GM12892 (cell line): ENCODE measurements at regions not wholly inside any gene's neighbourhood (a gene's known extent, or its start where the extent isn't known, plus 50 kb on each side); places are given as distances from the start of the nearest gene placed in this dataset.
"Not testable (repeated sequence)": the region's sequence is repeated elsewhere in the genome, so short reads cannot be mapped to it uniquely, and the experiment has no call there.

ENCODE experiments used
- DNase-seq: peaks from one replicate; pipeline ENCODE4 v3.0.0; 2011; ENCODE audit not compliant: insufficient read length
- FAIRE-seq: peaks from 2 replicates; lab custom pipeline; 2011; peaks lifted over from hg19 to GRCh38; lab: Jason Lieb, UNC
- POLR2A ChIP-seq: IDR thresholded peaks from 2 replicates; pipeline ENCODE4 v1.6.1; 2011; ENCODE audit warnings: low read depth, low read length, control low read depth
- POLR2AphosphoS5 ChIP-seq: IDR thresholded peaks from 2 replicates; pipeline ENCODE4 v1.6.1; 2011; ENCODE audit warnings: low read depth, low read length, control low read depth
- TAF1 ChIP-seq: IDR thresholded peaks from 2 replicates; pipeline ENCODE4 v1.6.1; 2011; ENCODE audit warnings: low read depth, mild to moderate bottlenecking, control low read depth, low read length, borderline replicate concordance

GRCh38 chr1:224061436-224061835 is 52.5 kb upstream of the FBXO28 start:
- FAIRE-seq (no peak), DNase-seq (no peak)
- TF ChIP-seq TAF1 (no peak), POLR2A (no peak), POLR2AphosphoS5 (no peak)

DNA sequence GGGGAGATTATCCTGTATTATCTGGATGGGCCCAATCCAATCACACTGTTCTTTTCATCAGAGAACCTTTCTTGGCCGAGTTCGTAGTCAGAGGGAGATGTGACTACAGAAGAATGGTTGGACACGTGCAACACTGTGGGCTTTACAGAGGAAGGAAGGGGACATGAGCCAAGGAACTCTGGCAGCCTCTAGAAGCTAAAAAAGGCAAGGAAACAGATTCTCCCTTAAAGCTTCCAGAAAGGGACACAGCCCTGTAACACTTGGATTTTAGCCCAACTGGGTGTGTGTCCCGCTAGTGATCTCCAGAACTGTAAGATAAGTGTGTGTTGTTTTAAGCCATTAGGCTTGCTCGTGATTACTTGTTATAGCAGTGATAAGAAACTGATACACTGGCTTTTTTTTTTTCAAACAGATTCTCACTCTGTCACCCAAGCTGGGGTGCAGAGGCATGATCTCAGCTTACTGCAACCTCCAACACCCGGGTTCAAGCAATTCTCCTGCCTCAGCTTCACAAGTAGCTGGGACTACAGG is 53.9 kb upstream of the FBXO28 start:
- FAIRE-seq: no peak
- no peak for DNase-seq
- TF ChIP-seq TAF1 (no peak), POLR2AphosphoS5 (no peak), POLR2A (no peak)

- no peak for DNase-seq
- no peak for FAIRE-seq
- no peak for TF ChIP-seq POLR2A
Observed at GRCh38 chr1:224058303-224058702, 55.6 kb upstream of the FBXO28 start.

DNA sequence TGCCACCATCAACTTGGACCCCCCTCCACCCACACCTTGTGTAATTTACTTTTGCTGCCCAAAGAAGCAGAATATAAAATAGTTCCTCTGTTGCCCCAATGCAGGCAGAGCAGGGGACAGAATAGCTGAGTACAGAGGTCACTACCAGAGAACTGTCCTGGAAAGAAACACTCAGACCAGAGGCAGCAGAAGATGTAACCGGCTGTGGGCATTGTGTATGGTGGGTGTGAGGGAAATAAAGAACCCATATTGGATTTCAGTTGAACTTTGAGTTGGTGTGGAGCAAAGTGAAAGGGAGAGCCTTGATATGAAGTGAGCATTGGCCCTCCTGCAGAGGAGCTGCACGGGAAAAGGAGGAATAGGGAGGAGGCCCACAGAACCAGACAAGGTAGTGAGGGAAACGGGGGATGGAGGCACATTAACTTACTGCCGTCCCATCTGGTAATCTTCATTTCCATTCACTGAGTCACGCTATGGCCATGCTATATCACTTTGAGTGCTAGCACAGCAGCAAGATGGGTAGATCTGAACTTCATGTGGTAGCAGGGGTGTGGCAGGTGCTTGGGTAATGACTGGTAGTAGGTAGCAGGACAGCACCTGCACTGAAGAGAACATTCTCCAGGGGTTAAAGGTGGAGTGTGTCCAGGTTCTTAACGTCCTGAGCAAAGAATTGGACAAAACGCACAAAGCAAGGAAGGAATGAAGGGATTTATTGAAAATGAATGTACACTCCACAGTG is 56.3 kb upstream of the FBXO28 start:
- DNase-seq: no peak
- no peak for FAIRE-seq
- no peak for TF ChIP-seq POLR2A
- no peak for TF ChIP-seq TAF1

GRCh38 chr1:224054611-224055010 is 59.3 kb upstream of the FBXO28 start:
- DNase-seq (no peak), FAIRE-seq (no peak)
- TF ChIP-seq POLR2AphosphoS5 (no peak), POLR2A (no peak), TAF1 (no peak)

DNA sequence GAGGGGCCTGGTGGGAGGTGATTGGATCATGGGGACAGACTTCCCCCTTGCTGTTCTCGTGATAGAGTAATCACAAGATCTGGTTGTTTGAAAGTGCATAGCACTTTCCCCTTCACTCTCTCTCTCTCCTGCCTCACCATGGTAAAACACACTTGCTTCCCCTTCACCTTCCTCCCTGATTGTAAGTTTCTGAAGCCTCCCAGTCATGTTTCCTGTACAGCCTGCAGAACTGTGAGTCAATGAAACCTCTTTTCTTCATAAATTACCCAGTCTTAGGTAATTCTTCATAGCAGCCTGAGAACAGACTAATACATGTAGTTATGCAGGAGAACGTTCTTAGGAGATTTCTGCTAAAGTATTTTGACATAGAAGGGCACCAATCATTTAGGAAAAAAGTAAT is 59.9 kb upstream of the FBXO28 start:
- TF ChIP-seq POLR2AphosphoS5 (no peak), POLR2A (no peak), TAF1 (no peak)
- DNase-seq (no peak), FAIRE-seq (no peak)

DNA sequence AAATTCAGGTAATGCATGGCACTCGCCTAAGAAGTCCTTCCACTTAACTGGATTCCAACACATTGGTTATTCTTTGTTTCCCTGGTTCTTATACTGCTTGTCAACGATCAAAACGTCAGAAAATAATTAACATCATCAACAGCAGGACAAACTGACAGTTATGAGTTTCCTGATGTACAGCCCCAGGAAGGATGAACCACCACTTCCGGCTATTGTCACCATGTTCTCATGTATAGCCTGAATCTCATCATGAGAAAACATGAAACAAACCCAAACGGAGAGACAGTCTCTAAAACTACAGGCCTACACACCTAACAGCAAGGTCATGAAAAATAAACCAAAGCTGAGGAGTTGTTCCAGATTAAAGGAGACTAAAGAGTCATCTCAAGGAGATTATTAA is 60.5 kb upstream of the FBXO28 start:
- FAIRE-seq (no peak), DNase-seq (no peak)
- no peak for TF ChIP-seq TAF1
- no peak for TF ChIP-seq POLR2AphosphoS5
- TF ChIP-seq POLR2A: no peak

GRCh38 chr1:224052772-224053171 is 61.1 kb upstream of the FBXO28 start:
- FAIRE-seq (no peak), DNase-seq (no peak)
- no peak for TF ChIP-seq POLR2A
- TF ChIP-seq POLR2AphosphoS5: no peak
- no peak for TF ChIP-seq TAF1

GRCh38 chr1:224051782-224052181 is 62.1 kb upstream of the FBXO28 start:
- not testable (repeated sequence) for FAIRE-seq, DNase-seq

DNA sequence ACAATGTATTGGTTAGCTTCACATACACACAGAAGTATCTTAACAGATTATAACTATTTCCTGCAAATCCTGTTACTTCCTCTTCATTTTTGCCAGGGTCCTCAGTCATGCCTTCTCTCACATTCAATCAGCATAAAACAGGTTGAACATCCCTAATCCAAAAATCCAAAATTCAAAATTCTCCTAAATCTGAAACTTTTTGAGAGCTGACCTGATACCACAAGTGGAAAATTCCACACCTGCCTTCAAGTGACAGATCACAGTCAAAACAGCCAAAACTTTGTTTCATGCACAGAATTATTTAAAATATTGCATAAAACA is 62.9 kb upstream of the FBXO28 start:
- TF ChIP-seq POLR2A: no peak
- no peak for TF ChIP-seq POLR2AphosphoS5
- TF ChIP-seq TAF1: no peak
- FAIRE-seq: no peak
- DNase-seq: no peak

DNA sequence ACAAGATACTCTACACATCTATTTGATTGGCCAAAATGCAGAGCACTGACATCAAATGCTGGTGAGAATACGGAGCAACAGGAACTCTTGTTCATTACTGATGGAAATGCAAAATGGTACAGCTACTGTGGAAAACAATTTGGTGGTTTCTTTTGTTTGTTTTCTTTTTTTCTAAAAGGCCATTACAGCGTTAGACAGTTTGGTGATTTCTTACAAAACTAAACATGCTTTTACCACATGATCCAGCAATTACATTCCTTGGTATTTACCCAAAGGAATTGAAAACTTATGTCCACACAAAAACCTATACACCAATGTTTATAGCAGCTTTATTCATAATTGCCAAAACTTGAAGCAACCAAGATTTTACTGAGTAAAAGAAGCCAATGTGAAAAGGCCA is 66.4 kb upstream of the FBXO28 start:
- FAIRE-seq: no peak
- no peak for TF ChIP-seq POLR2AphosphoS5
- no peak for TF ChIP-seq TAF1
- no peak for TF ChIP-seq POLR2A
- no peak for DNase-seq

DNA sequence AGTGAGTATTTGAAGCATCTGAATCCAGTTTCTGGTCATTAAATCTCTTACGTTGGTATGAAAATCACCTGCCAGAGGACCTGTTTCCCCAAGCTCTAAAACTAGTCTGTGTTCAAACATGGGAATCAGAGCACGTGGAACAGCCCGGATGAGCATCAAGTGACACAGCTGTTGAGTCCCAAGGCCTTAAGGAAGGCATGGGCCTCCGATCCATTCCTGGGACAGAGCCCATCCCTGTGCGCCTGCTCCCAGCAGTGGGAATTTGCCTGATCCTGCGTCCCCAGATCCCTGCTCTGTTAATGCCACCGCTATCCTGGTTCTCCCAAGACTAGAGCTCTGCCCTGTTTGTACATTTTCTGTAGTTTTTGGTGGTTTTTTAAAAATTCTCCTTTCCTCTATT is 68.4 kb upstream of the FBXO28 start:
- DNase-seq (no peak), FAIRE-seq (no peak)
- TF ChIP-seq TAF1: no peak
- no peak for TF ChIP-seq POLR2AphosphoS5
- no peak for TF ChIP-seq POLR2A

- TF ChIP-seq POLR2A (no peak), TAF1 (no peak), POLR2AphosphoS5 (no peak)
- DNase-seq (no peak), FAIRE-seq (no peak)
Observed at GRCh38 chr1:224044420-224044819, 69.5 kb upstream of the FBXO28 start.

DNA sequence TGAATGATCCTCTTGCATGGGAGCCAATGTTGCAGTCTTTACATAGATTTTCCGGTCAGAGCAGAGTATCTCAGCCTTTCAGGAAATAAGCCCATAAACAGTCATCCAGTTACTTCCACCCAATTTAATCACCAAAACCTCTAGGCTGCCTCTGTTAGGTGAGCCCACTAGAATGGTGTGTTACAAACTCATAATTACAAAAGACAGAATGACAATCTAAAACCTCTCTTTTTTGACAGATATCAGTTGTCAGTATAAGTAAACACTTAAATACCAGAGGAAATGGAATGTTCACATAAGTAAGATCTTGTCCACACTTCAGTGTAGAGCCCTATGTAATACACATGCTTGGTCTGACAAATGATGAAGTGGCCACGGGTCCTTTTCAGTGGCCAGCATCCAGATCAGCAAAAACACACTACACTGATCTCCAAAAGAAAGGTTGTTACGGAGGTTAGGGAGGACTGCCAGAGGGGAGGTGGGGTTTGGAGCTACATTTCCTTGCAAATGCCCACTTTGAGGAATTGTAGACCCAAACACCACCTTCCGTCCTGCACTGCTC is 71.3 kb upstream of the FBXO28 start:
- FAIRE-seq (no peak), DNase-seq (no peak)
- no peak for TF ChIP-seq POLR2AphosphoS5
- no peak for TF ChIP-seq POLR2A
- TF ChIP-seq TAF1: no peak
